Transverse colon (tissue), 4 donors: ENCODE measurements at regions not wholly inside any gene's neighbourhood (a gene's known extent, or its start where the extent isn't known, plus 50 kb on each side); places are given as distances from the start of the nearest gene placed in this dataset.

Experiments
- CTCF ChIP-seq, 5 experiments: fragments of 200-600 bp in 3 of 5; fragments of 450-650 bp in 2 of 5; sonication (generic) in 3 of 5; IDR thresholded peaks; 1 replicate in 2 of 5; 2 replicates in 3 of 5; pipeline ENCODE4 v1.5.1; 2016 to 2017; ENCODE audit warnings: antibody characterized with exemption in 5 of 5, inconsistent platforms in 3 of 5, mild to moderate bottlenecking in 2 of 5, moderate library complexity in 1 of 5
- EP300 ChIP-seq: sonication (generic); formaldehyde crosslinking; IDR thresholded peaks from one replicate; pipeline ENCODE4 v1.6.1; 2017; ENCODE audit warnings: antibody characterized with exemption, low read depth
- POLR2A ChIP-seq: fragments of 450-650 bp; IDR thresholded peaks from one replicate; pipeline ENCODE4 v1.6.1; 2016; ENCODE audit warnings: antibody characterized with exemption, mild to moderate bottlenecking, moderate library complexity
- POLR2AphosphoS5 ChIP-seq, 3 donors: sonication (generic); formaldehyde crosslinking; IDR thresholded peaks; one replicate each; pipeline ENCODE4 v1.6.1; 2016; ENCODE audit warnings: antibody characterized with exemption in 3 of 3

GRCh38 chr3:176041185-176041584 is 1156.1 kb downstream of the TBL1XR1 start:
- TF ChIP-seq CTCF (IDR thresholded peaks at IDR 0.05) (no peak), EP300 (no peak), POLR2A (no peak), POLR2AphosphoS5 (IDR thresholded peaks at IDR 0.05) (no peak)
